HEK293T (cell line): ENCODE measurements at regions not wholly inside any gene's neighbourhood (a gene's known extent, or its start where the extent isn't known, plus 50 kb on each side); places are given as distances from the start of the nearest gene placed in this dataset.

ENCODE experiments used
- ARNT ChIP-seq: fragments of 450-650 bp; IDR thresholded peaks from 2 replicates; pipeline ENCODE4 v1.6.1; 2017; ENCODE audit warnings: mild to moderate bottlenecking
- BHLHE40 ChIP-seq: fragments of 450-650 bp; IDR thresholded peaks from 2 replicates; pipeline ENCODE4 v1.6.1; 2016; ENCODE audit warnings: mild to moderate bottlenecking, moderate library complexity, borderline replicate concordance
- ELF4 ChIP-seq: fragments of 450-650 bp; IDR thresholded peaks from 2 replicates; pipeline ENCODE4 v1.6.1; 2017; ENCODE audit warnings: antibody characterized with exemption
- FOXA1 ChIP-seq: fragments of 450-650 bp; IDR thresholded peaks from 2 replicates; pipeline ENCODE4 v1.6.1; 2016; ENCODE audit warnings: mild to moderate bottlenecking
- FOXK2 ChIP-seq: fragments of 450-650 bp; IDR thresholded peaks from 2 replicates; pipeline ENCODE4 v1.6.1; 2016; ENCODE audit warnings: mild to moderate bottlenecking
- FOXM1 ChIP-seq: fragments of 450-650 bp; IDR thresholded peaks from 2 replicates; pipeline ENCODE4 v1.6.1; 2017; ENCODE audit warnings: mild to moderate bottlenecking, borderline replicate concordance
- HDGF ChIP-seq: fragments of 450-650 bp; IDR thresholded peaks from 2 replicates; pipeline ENCODE4 v1.6.1; 2017; ENCODE audit warnings: antibody characterized with exemption, borderline replicate concordance
- LEF1 ChIP-seq: fragments of 450-650 bp; IDR thresholded peaks from 2 replicates; pipeline ENCODE4 v1.6.1; 2017; ENCODE audit warnings: mild to moderate bottlenecking, borderline replicate concordance
- NFRKB ChIP-seq: fragments of 450-650 bp; IDR thresholded peaks from 2 replicates; pipeline ENCODE4 v1.6.1; 2016; ENCODE audit warnings: mild to moderate bottlenecking, moderate library complexity
- SP1 ChIP-seq: fragments of 450-650 bp; IDR thresholded peaks from 2 replicates; pipeline ENCODE4 v1.6.1; 2017
- SUZ12 ChIP-seq: fragments of 450-650 bp; IDR thresholded peaks from 2 replicates; pipeline ENCODE4 v1.6.1; 2016; ENCODE audit warnings: mild to moderate bottlenecking
- TARDBP ChIP-seq: fragments of 450-650 bp; IDR thresholded peaks from 2 replicates; pipeline ENCODE4 v1.6.1; 2016
- ZNF384 ChIP-seq: fragments of 450-650 bp; IDR thresholded peaks from 2 replicates; pipeline ENCODE4 v1.6.1; 2016

GRCh38 chr13:50387051-50387581 lies 371.9 kb downstream of the KCNRG start:
- no peak for TF ChIP-seq NFRKB
- TF ChIP-seq ARNT = no peak
- no peak for TF ChIP-seq SP1
- no peak for TF ChIP-seq ZNF384
- TF ChIP-seq FOXM1 = no peak
- no peak for TF ChIP-seq ELF4
- TF ChIP-seq FOXA1 = no peak
- TF ChIP-seq LEF1 = no peak
- TF ChIP-seq HDGF = no peak
- TF ChIP-seq BHLHE40 = no peak
- no peak for TF ChIP-seq TARDBP
- TF ChIP-seq FOXK2 = no peak
- no peak for TF ChIP-seq SUZ12
